ENCODE measurements at regions not wholly inside any gene's neighbourhood (a gene's known extent, or its start where the extent isn't known, plus 50 kb on each side); places are given as distances from the start of the nearest gene placed in this dataset.

- H3K9ac ChIP-seq (ENCODE audit: low read depth, low read length) = no peak overlapping the region
- peak overlapping the region; percentile 57 for H3K4me3 ChIP-seq (ENCODE audit: low read length)
Measured at GRCh38 chr6:26199773-26200764, 112.8 kb downstream of the HFE start.

GRCh38 chr6:26200918-26201721, 113.9 kb downstream of the HFE start:
- H3K9ac ChIP-seq (ENCODE audit: low read depth, low read length) = no peak overlapping the region
- no peak overlapping the region for H3K4me3 ChIP-seq (ENCODE audit: low read length)
- H3K4me1 ChIP-seq (ENCODE audit: control insufficient read depth, insufficient read depth, low read length) = peaks cover 10% of the 10 kb centered on the region

More at GRCh38 chr6:26199773-26200764, 112.8 kb downstream of the HFE start:
- Histone ChIP-seq H3K36me3 (ENCODE audit: insufficient read depth, low read length) (no peaks in the 10 kb centered on the region), H3K4me1 (ENCODE audit: control insufficient read depth, insufficient read depth, low read length) (peaks cover 10% of the 10 kb centered on the region), H3K27me3 (ENCODE audit: control insufficient read depth, insufficient read depth, low read length) (peaks cover 18% of the 10 kb centered on the region), H3K9me3 (replicated peaks; ENCODE audit: low read length) (no peaks in the 10 kb centered on the region), H3K4me2 (ENCODE audit: low read length) (peak overlapping the region; percentile 87)

GRCh38 chr6:26202201-26202611, 115.0 kb downstream of the HFE start:
- no peak overlapping the region for H3K4me2 ChIP-seq (ENCODE audit: low read length)
- H3K4me3 ChIP-seq (ENCODE audit: low read length) = no peak overlapping the region
- no peaks in the 10 kb centered on the region for H3K9me3 ChIP-seq (replicated peaks; ENCODE audit: low read length)
- no peak overlapping the region for H3K9ac ChIP-seq (ENCODE audit: low read depth, low read length)
- H3K27me3 ChIP-seq (ENCODE audit: control insufficient read depth, insufficient read depth, low read length) = peaks cover 21% of the 10 kb centered on the region
- no peaks in the 10 kb centered on the region for H3K36me3 ChIP-seq (ENCODE audit: insufficient read depth, low read length)
- H3K4me1 ChIP-seq (ENCODE audit: control insufficient read depth, insufficient read depth, low read length) = peaks cover 7% of the 10 kb centered on the region

More at GRCh38 chr6:26200918-26201721, 113.9 kb downstream of the HFE start:
- no peak overlapping the region for H3K4me2 ChIP-seq (ENCODE audit: low read length)
- no peaks in the 10 kb centered on the region for H3K9me3 ChIP-seq (replicated peaks; ENCODE audit: low read length)
- H3K36me3 ChIP-seq (ENCODE audit: insufficient read depth, low read length) = no peaks in the 10 kb centered on the region
- H3K27me3 ChIP-seq (ENCODE audit: control insufficient read depth, insufficient read depth, low read length) = peaks cover 23% of the 10 kb centered on the region

GRCh38 chr6:26202811-26203583, 115.8 kb downstream of the HFE start:
- Histone ChIP-seq H3K4me2 (ENCODE audit: low read length) (no peak overlapping the region), H3K27me3 (ENCODE audit: control insufficient read depth, insufficient read depth, low read length) (peaks cover 26% of the 10 kb centered on the region), H3K9me3 (replicated peaks; ENCODE audit: low read length) (no peaks in the 10 kb centered on the region), H3K36me3 (ENCODE audit: insufficient read depth, low read length) (no peaks in the 10 kb centered on the region), H3K4me3 (ENCODE audit: low read length) (no peak overlapping the region), H3K4me1 (ENCODE audit: control insufficient read depth, insufficient read depth, low read length) (peaks cover 7% of the 10 kb centered on the region), H3K9ac (ENCODE audit: low read depth, low read length) (no peak overlapping the region)

- peaks cover 5% of the 10 kb centered on the region for H3K4me1 ChIP-seq (ENCODE audit: control insufficient read depth, insufficient read depth, low read length)
- no peaks in the 10 kb centered on the region for H3K36me3 ChIP-seq (ENCODE audit: insufficient read depth, low read length)
- peak overlapping the region; percentile 85 for H3K4me2 ChIP-seq (ENCODE audit: low read length)
- H3K9ac ChIP-seq (ENCODE audit: low read depth, low read length) = peak overlapping the region; percentile 86
- peaks cover 22% of the 10 kb centered on the region for H3K27me3 ChIP-seq (ENCODE audit: control insufficient read depth, insufficient read depth, low read length)
- peak overlapping the region; percentile 75 for H3K4me3 ChIP-seq (ENCODE audit: low read length)
- no peaks in the 10 kb centered on the region for H3K9me3 ChIP-seq (replicated peaks; ENCODE audit: low read length)
Measured at GRCh38 chr6:26204332-26205160, 117.3 kb downstream of the HFE start.

GRCh38 chr6:26205161-26205624, 118.0 kb downstream of the HFE start:
- Histone ChIP-seq H3K36me3 (ENCODE audit: insufficient read depth, low read length) (no peaks in the 10 kb centered on the region), H3K4me2 (ENCODE audit: low read length) (peak overlapping the region; percentile 85), H3K27me3 (ENCODE audit: control insufficient read depth, insufficient read depth, low read length) (peaks cover 15% of the 10 kb centered on the region), H3K9ac (ENCODE audit: low read depth, low read length) (peak overlapping the region; percentile 86), H3K4me3 (ENCODE audit: low read length) (peak overlapping the region; percentile 75), H3K9me3 (replicated peaks; ENCODE audit: low read length) (no peaks in the 10 kb centered on the region), H3K4me1 (ENCODE audit: control insufficient read depth, insufficient read depth, low read length) (no peaks in the 10 kb centered on the region)

GRCh38 chr6:26205625-26206574, 118.7 kb downstream of the HFE start:
- Histone ChIP-seq H3K9ac (ENCODE audit: low read depth, low read length) (peak overlapping the region; percentile 86), H3K27me3 (ENCODE audit: control insufficient read depth, insufficient read depth, low read length) (peaks cover 15% of the 10 kb centered on the region), H3K9me3 (replicated peaks; ENCODE audit: low read length) (no peaks in the 10 kb centered on the region), H3K36me3 (ENCODE audit: insufficient read depth, low read length) (no peaks in the 10 kb centered on the region), H3K4me2 (ENCODE audit: low read length) (peak overlapping the region; percentile 85), H3K4me1 (ENCODE audit: control insufficient read depth, insufficient read depth, low read length) (no peaks in the 10 kb centered on the region), H3K4me3 (ENCODE audit: low read length) (peak overlapping the region; percentile 75)

GRCh38 chr6:26206868-26207801, 119.9 kb downstream of the HFE start:
- H3K4me2 ChIP-seq (ENCODE audit: low read length) = no peak overlapping the region
- H3K36me3 ChIP-seq (ENCODE audit: insufficient read depth, low read length) = no peaks in the 10 kb centered on the region
- no peak overlapping the region for H3K9ac ChIP-seq (ENCODE audit: low read depth, low read length)
- peaks cover 15% of the 10 kb centered on the region for H3K27me3 ChIP-seq (ENCODE audit: control insufficient read depth, insufficient read depth, low read length)
- no peak overlapping the region for H3K4me3 ChIP-seq (ENCODE audit: low read length)
- no peaks in the 10 kb centered on the region for H3K9me3 ChIP-seq (replicated peaks; ENCODE audit: low read length)
- H3K4me1 ChIP-seq (ENCODE audit: control insufficient read depth, insufficient read depth, low read length) = no peaks in the 10 kb centered on the region

- H3K36me3 ChIP-seq (ENCODE audit: insufficient read depth, low read length) = no peaks in the 10 kb centered on the region
- no peaks in the 10 kb centered on the region for H3K9me3 ChIP-seq (replicated peaks; ENCODE audit: low read length)
- H3K27me3 ChIP-seq (ENCODE audit: control insufficient read depth, insufficient read depth, low read length) = peaks cover 10% of the 10 kb centered on the region
- H3K4me2 ChIP-seq (ENCODE audit: low read length) = no peak overlapping the region
- H3K9ac ChIP-seq (ENCODE audit: low read depth, low read length) = no peak overlapping the region
- H3K4me3 ChIP-seq (ENCODE audit: low read length) = no peak overlapping the region
- peaks cover 4% of the 10 kb centered on the region for H3K4me1 ChIP-seq (ENCODE audit: control insufficient read depth, insufficient read depth, low read length)
Measured at GRCh38 chr6:26211963-26212362, 124.7 kb downstream of the HFE start.

Measured in skeletal muscle satellite cell (primary cell).